ENCODE measurements at regions not wholly inside any gene's neighbourhood (a gene's known extent, or its start where the extent isn't known, plus 50 kb on each side); places are given as distances from the start of the nearest gene placed in this dataset.

DNA sequence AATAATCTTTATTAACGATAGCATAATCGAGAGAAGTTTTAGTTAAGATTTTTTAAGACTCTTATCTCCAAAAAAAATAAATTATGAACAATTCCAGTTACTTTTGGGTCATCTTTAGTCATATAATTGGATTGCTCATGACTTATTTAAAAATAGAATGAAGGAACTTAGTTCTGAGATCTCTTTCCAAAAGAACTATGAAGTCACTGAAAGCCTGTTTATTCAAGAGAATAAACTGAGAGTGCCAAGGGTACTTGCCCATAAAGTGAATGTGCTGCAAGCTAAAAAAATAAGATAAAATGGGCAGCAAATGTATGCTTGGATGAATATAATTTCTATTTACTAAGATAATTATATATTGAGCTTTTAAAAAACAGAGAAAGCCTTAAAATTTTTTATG lies 176.5 kb upstream of the PLSCR5 start (continued):
- TF ChIP-seq ZNF217 (IDR thresholded peaks at IDR 0.05) (no peak), TARDBP (IDR thresholded peaks at IDR 0.05; ENCODE audit: borderline replicate concordance) (no peak), YBX1 (IDR thresholded peaks at IDR 0.05) (no peak)

GRCh38 chr3:146781059-146781458 lies 175.9 kb upstream of the PLSCR5 start:
- no peak overlapping the region for H3K4me2 ChIP-seq (ENCODE audit: control insufficient read depth, insufficient read depth)
- no peak overlapping the region for H3K9ac ChIP-seq (ENCODE audit: control insufficient read depth, insufficient read depth, low read length)
- SMC1A ChIA-PET (ENCODE audit: uncharacterized antibody, unreplicated experiment): no interaction called here
- CTCF ChIA-PET: no interaction called here
- RAD21 ChIA-PET (ENCODE audit: unreplicated experiment): no interaction called here
- no peak for FAIRE-seq
- H3K36me3 ChIP-seq (ENCODE audit: control insufficient read depth in 2 of 2, insufficient read depth in 2 of 2, low read length in 1 of 2): no peaks in the 10 kb centered on the region
- in situ Hi-C loops (cut with MboI): no loop called here
- POLR2A ChIA-PET: no interaction called here
- H3K4me1 ChIP-seq (ENCODE audit: control insufficient read depth, insufficient read depth, low read length): no peaks in the 10 kb centered on the region
- 0% methylated on average over 3 of the region's 3 CpGs for WGBS (ENCODE audit: insufficient coverage, insufficient replicate concordance, low lambda C conversion rate, missing lambda C conversion rate)
- ATAC-seq: no peak
- H3K27me3 ChIP-seq (replicated peaks in 1 of 2; ENCODE audit: control insufficient read depth in 2 of 2, insufficient read depth in 2 of 2, low read length in 1 of 2): no peaks in the 10 kb centered on the region
- H4K20me1 ChIP-seq (ENCODE audit: control insufficient read depth, insufficient read depth): no peaks in the 10 kb centered on the region
- no peaks in the 10 kb centered on the region for H3K9me3 ChIP-seq (replicated peaks; ENCODE audit: control insufficient read depth, insufficient read depth, low read length)
- intact Hi-C loops (cut with micrococcal nuclease; ENCODE audit: unreplicated experiment): no loop called here
- H3K4me3 ChIP-seq: no peak overlapping the region
- no peak for DNase-seq (ENCODE audit: low read depth, low spot score)
- no peak overlapping the region for H2AFZ ChIP-seq (ENCODE audit: control insufficient read depth, low read depth, low read length)
- no TSS peak for BruUV-seq (replicated peaks)
- H3K79me2 ChIP-seq (ENCODE audit: control insufficient read depth, insufficient read depth, low read length): no peaks in the 10 kb centered on the region
- H3K27ac ChIP-seq (ENCODE audit: control insufficient read depth, insufficient read depth): no peak overlapping the region
- TF ChIP-seq BCLAF1 (IDR thresholded peaks at IDR 0.05): no peak
- TF ChIP-seq, protein P1, sequence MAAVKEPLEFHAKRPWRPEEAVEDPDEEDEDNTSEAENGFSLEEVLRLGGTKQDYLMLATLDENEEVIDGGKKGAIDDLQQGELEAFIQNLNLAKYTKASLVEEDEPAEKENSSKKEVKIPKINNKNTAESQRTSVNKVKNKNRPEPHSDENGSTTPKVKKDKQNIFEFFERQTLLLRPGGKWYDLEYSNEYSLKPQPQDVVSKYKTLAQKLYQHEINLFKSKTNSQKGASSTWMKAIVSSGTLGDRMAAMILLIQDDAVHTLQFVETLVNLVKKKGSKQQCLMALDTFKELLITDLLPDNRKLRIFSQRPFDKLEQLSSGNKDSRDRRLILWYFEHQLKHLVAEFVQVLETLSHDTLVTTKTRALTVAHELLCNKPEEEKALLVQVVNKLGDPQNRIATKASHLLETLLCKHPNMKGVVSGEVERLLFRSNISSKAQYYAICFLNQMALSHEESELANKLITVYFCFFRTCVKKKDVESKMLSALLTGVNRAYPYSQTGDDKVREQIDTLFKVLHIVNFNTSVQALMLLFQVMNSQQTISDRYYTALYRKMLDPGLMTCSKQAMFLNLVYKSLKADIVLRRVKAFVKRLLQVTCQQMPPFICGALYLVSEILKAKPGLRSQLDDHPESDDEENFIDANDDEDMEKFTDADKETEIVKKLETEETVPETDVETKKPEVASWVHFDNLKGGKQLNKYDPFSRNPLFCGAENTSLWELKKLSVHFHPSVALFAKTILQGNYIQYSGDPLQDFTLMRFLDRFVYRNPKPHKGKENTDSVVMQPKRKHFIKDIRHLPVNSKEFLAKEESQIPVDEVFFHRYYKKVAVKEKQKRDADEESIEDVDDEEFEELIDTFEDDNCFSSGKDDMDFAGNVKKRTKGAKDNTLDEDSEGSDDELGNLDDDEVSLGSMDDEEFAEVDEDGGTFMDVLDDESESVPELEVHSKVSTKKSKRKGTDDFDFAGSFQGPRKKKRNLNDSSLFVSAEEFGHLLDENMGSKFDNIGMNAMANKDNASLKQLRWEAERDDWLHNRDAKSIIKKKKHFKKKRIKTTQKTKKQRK (IDR thresholded peaks at IDR 0.05; ENCODE audit: low read depth, low read length): no peak
- no peak for TF ChIP-seq ATF7 (IDR thresholded peaks at IDR 0.05; ENCODE audit: low read depth)
- TF ChIP-seq, protein P2, sequence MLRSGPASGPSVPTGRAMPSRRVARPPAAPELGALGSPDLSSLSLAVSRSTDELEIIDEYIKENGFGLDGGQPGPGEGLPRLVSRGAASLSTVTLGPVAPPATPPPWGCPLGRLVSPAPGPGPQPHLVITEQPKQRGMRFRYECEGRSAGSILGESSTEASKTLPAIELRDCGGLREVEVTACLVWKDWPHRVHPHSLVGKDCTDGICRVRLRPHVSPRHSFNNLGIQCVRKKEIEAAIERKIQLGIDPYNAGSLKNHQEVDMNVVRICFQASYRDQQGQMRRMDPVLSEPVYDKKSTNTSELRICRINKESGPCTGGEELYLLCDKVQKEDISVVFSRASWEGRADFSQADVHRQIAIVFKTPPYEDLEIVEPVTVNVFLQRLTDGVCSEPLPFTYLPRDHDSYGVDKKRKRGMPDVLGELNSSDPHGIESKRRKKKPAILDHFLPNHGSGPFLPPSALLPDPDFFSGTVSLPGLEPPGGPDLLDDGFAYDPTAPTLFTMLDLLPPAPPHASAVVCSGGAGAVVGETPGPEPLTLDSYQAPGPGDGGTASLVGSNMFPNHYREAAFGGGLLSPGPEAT (IDR thresholded peaks at IDR 0.05; ENCODE audit: low read depth): no peak
- no peak for TF ChIP-seq SMARCA5 (IDR thresholded peaks at IDR 0.05)
- no peak for TF ChIP-seq SREBF1 (IDR thresholded peaks at IDR 0.05; ENCODE audit: low read length)
- TF ChIP-seq ZNF592 (IDR thresholded peaks at IDR 0.05): no peak
- no peak for TF ChIP-seq RCOR1 (conservative IDR thresholded peaks at IDR 0.05; ENCODE audit: low read depth, low read length)
- TF ChIP-seq SRF (IDR thresholded peaks at IDR 0.05; ENCODE audit: low read depth in 2 of 2, low read length in 2 of 2): no peak
- TF ChIP-seq CHD4 (IDR thresholded peaks at IDR 0.05): no peak
